Head of caudate nucleus (tissue), 42 donors: ENCODE measurements at regions not wholly inside any gene's neighbourhood (a gene's known extent, or its start where the extent isn't known, plus 50 kb on each side); places are given as distances from the start of the nearest gene placed in this dataset.
"Not testable (repeated sequence)": the region's sequence is repeated elsewhere in the genome, so short reads cannot be mapped to it uniquely, and the experiment has no call there.

Experiments used
- DNase-seq, 42 donors: peaks; one replicate each; pipeline versions ENCODE4 v3.0.0 to v3.0.0-alpha.2; 2020 to 2021; ENCODE audit warnings: mixed read lengths in 7 of 42
- intact Hi-C: fragments of 100-400 bp; cut with DNase I; formaldehyde crosslinking; loops from one replicate; pipeline ENCODE4 v1.15.0; 2022

DNA sequence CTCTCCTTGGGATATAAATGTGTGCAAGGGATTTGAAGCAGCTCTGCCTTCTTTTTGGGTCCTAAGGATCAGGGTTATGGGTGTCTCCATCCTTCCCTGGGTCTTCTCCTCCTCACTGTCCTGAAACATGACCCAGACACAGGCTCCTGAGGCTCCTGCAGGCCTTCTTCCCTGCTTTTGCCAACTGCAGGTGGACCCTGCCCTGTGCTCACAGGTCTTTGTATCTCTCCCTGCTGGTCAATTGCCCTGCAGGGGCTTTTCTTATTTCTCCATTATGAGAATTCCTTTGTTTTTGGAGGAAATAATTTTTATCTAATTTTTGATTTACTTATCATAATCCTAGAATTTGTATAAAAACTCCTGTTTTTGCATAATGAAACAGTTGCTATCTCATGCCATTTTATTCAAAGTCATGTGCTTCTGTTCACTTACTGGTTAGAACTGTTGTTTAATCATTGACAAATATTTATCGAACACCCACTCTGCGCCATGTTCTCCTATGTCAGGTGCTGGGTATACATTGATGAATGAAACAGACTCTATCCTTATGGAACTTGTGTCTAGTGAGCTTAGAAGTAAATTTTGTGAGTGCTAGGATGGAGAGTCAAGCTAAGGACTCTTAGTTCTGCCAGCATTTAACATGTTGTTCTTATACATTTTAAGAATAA is 89.7 kb upstream of the TOP3B start:
- DNase-seq: no peak
- intact Hi-C loops: no loop called here

DNA sequence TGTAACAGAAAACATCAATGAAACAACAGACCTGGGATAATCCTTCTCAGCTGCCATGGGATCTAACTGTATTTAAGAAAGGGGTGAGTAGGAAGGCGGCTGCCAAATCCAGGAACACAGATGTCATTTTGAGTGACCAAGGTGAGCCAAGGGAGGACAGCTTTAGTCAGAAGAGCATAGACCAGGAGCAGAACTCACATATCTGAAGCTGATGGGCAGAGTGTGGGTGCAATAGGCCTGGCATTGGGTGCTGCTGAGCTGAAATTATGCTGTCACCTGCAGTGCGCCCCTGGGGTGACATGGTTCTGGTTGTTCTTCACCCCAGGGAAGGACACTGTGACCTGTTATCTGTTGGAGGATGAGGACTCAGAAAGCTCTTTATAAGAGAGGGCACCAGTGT is 88.9 kb upstream of the TOP3B start:
- intact Hi-C loops: no loop called here
- no peak for DNase-seq

DNA sequence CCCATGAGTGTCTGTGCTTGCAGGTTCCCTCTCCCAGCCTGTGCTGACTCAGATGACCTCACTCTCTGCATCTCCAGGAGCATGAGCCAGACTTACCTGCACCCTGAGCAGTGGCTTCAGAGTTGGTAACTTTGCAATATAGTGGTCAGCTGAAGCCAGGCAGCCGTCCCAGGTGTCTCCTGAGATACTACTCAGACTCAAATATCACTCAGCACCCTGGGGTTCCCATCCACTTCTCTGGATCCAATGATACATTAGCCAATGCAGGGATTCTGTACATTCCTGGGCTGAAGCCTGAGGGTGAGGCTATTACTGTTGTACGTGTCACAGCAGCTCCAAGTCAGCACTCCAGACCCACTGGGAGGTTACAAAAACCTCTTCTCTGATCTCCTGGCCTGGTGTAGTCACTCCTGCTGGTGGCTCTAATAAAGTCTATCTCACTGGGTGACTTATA is 87.8 kb upstream of the TOP3B start:
- no peak for DNase-seq
- intact Hi-C loops: no loop called here

GRCh38 chr22:22069450-22070370 is 87.1 kb upstream of the TOP3B start:
- intact Hi-C loops: no loop called here

DNA sequence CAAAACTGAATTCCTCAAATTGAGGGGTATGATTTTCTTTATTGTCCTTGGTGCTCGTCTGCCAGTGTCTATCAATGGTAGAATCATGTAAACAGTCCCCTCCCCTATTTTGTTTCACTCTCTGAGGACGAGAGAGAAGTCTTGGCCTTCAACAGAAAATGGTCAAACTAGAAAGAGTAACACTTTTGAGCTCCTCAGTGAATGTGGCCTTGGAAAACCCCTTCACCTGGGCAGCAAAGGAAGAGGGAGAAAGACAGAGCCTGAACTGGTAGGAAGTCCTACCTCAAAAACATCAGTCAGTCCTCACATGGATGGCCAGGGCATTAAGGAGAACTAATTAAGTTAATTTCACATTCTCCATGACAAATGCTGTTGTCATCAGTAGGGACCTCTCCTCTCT is 86.1 kb upstream of the TOP3B start:
- intact Hi-C loops: no loop called here

More at GRCh38 chr22:22069450-22070370, 87.1 kb upstream of the TOP3B start:
- no peak for DNase-seq

GRCh38 chr22:22068025-22068424 is 85.4 kb upstream of the TOP3B start:
- peak in 1 of 42 donors; percentile 24 for DNase-seq
- intact Hi-C loops: no loop called here

More for the DNA sequence above, 86.1 kb upstream of the TOP3B start:
- DNase-seq: no peak

DNA sequence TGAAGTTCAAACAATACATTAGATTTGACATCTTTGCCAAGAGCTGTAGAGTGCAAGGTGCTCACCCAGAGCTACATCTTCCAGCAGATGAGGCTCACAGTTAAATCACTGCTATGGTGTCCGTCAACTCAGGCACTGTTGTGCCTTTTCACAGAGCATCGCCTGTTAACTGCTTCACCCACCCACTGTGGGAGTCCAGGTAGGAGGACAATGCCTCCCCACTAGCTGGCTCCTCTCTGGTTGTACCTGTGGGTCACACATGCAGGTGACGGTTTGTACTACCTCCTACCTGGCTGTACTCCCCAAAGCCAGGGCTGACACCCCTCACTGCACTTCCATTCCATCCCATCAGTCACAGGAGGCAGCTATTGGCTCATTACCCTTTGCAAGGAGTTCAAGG is 84.6 kb upstream of the TOP3B start:
- no peak for DNase-seq
- intact Hi-C loops: no loop called here

- intact Hi-C loops: no loop called here
- DNase-seq: peak in 1 of 42 donors; percentile 14
Measured at GRCh38 chr22:22064580-22064979, 82.0 kb upstream of the TOP3B start.

- no peak for DNase-seq
- intact Hi-C loops: no loop called here
Measured at GRCh38 chr22:22062306-22062793, 79.8 kb upstream of the TOP3B start.

- intact Hi-C loops: no loop called here
- peak in 36 of 42 donors; percentile 7 to 74 (median 30) for DNase-seq
Measured at GRCh38 chr22:22061085-22062077, 78.8 kb upstream of the TOP3B start.

DNA sequence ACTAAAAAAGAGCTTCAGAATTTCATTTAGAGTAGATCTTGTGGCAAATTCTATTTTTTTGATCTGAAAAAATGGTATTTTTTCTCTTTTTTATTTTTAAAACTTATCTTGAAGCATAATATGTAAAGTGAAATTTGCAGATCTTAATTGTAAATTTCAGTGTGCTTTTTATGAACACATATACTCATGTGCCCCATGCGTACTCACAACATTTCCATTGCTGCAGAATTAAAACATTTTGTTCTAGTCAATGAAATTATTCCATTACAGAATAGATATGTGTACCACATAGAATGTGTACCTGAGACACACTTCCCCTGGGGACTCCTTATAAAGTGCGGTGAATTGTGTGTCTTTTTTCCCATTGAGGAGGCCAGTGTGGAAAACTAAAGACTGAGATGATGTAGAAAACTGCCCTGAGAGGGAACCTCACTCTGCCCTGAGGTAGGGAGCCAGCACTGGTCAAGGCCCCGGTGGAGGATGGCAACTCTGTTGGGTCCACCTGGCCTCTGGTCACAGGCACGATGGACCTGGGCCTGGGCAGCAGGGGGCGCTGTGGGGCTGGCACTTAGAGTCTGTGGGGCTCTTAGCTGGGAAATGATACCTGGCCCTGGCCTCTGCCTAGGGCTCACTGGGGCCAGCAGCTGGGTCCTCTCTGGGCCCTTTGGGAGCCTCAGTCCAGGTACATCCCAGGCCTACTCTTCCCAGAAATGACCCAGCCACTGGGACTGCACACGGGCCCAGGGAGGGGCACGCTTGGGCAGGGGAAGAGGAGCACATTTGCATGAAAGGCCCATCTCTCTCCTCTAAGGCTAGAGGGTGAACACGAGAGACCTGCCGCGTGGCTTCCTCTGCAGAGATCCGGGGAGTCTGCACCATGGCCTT is 77.9 kb upstream of the TOP3B start:
- intact Hi-C loops: no loop called here
- peak; percentile 25 to 91 (median 70) for DNase-seq

- peak in 1 of 42 donors; percentile 10 for DNase-seq
- intact Hi-C loops: no loop called here
Measured at GRCh38 chr22:22059291-22060002, 76.9 kb upstream of the TOP3B start.

DNA sequence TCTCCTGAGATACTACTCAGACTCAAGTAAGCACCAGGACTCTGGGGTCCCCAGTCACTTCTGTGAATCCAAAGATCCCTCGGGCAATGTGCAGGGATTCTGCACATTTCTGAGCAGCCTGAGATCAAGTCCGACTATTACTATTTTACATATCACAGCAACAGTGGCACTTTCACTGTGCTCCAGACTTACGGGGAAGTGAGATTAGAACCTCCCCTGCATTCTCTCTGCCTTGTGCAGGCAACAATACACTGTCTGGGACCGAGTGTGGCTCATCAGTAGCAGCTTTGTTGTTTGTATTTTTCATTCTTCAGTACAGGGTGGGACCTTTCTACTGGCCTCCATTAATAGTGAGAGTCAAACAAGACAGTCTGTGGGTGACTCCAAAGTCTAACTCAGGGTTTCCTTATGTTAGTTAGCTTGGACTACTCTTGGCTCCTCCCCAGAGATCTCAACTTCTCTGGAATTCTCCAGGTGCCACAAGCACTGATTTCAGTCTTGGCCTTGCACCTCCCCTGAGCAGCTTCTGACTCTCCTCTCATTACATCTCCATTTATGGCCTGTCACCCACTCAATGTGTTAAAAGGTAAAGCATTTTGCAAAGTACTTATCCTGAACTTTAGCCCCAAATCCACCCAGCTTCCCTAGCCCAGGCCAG is 76.2 kb upstream of the TOP3B start:
- DNase-seq: peak in 1 of 42 donors; percentile 24

DNA sequence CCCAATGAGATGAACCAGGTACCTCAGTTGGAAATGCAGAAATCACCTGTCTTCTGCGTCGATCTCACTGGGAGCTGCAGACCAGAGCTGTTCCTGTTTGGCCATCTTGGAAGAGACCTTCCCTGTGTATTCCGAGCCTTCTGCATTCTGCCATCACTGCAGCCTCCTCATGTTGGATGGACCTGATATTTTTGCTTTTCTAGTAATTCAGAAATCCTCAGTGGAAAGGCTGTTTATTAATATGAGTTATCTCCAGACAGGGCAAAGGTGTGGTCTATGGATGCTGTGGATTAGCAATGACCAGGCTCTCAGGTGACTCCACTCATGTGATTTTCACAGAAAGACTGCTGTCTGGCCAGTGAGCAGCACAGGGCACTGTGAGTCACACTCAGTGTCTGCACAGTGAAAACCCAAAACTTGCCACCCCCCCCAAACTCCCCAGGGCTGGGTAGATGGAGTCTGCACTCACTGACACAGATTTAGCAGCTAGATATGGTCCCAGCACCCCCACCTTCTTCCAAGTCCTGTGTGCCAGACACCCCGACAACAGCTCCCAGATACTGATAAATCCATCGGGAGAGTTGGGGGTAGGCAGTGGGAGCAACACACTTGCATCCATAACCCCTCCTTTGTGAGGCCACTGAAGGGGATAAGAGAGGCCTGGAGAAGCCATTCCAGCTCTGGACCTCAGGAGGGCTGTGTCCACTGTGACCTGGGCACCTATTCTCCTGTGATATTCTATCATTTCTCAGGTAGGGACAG is 75.2 kb upstream of the TOP3B start:
- intact Hi-C loops: no loop called here
- peak in 1 of 42 donors; percentile 22 for DNase-seq

More for the DNA sequence above, 76.2 kb upstream of the TOP3B start:
- intact Hi-C loops: no loop called here

- peak in 1 of 42 donors; percentile 13 for DNase-seq
Measured at GRCh38 chr22:22056809-22057594, 74.4 kb upstream of the TOP3B start.

More at GRCh38 chr22:22056809-22057594, 74.4 kb upstream of the TOP3B start:
- intact Hi-C loops: not testable (repeated sequence)
